Daoy (cell line): ENCODE measurements at regions not wholly inside any gene's neighbourhood (a gene's known extent, or its start where the extent isn't known, plus 50 kb on each side); places are given as distances from the start of the nearest gene placed in this dataset.

Experiments
- DNase-seq: peaks from one replicate; pipeline ENCODE4 v3.0.0-alpha.2; 2015; ENCODE audit warnings: low read depth

GRCh38 chr18:41829647-41830516 lies 125.2 kb upstream of the PIK3C3 start:
- no peak for DNase-seq

DNA sequence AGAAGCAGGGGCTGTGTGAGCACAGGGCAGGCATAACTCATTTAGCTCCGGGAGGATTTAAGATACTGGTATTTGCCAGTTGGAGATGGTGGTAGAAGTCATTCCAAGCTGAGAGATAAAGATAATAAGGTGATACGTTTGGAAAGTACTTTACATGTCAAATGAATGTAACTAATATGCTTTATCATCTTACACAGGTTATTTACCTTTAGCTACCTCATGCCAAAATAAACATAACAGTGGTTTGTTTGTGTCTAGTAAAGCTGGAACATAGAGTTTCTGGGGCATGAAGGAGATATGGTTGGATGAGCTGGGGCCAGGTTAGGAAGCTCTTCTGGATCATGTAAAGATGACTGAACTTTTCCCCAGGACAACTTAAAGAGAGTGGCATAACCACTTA lies 126.9 kb upstream of the PIK3C3 start:
- DNase-seq, result no peak

- DNase-seq, result no peak
Measured at GRCh38 chr18:41820784-41821183, 134.2 kb upstream of the PIK3C3 start.

DNA sequence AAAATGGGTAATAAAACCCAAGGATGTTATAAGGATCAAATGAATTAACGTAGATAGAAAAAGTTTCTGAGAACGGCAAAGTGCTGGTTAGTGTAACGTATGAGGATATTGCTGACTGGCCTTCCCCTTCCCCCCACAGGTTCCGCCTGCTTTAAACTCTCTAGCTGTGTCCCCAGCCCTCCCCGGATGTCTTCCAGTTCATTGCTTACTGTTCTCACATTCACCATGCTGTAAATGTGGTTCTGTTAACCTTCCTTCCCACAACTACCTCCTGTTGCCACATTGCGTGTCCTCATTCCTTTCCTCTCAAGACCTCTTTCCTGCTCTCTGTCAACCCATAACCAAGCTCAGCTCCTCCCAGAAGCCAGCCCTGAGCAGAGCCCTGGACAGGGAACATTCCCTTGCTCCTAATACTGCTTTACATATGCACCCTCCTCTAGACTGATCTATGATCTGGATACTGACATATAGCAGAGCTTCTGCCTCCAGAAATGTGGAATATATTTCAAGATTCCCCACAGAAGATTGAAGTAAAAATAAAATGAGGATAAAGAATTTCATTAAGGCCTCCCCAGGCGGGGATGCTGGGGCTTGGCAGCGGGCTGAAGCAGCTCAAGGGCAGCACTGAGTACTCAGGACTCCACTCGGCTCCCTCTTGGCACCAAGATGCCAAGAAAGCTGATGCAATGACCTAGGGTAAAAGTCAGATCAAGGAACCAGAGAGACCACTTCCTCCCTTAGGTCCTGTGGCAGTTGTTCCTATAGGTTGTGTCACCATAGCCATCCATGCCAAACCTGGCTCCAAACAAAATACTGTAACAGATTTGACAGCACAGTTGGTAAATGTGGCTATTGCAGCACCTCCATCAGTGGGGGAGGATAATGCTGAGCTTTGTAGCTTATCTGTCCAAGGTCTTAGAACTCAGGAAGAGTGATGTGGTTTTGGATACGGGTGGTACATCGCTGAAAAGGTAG lies 136.4 kb upstream of the PIK3C3 start:
- no peak for DNase-seq

GRCh38 chr18:41814651-41815050 lies 140.4 kb upstream of the PIK3C3 start:
- DNase-seq, result no peak

GRCh38 chr18:41809652-41810051 lies 145.4 kb upstream of the PIK3C3 start:
- DNase-seq, result no peak

- DNase-seq, result no peak
Measured at GRCh38 chr18:41805341-41805740, 149.7 kb upstream of the PIK3C3 start.

DNA sequence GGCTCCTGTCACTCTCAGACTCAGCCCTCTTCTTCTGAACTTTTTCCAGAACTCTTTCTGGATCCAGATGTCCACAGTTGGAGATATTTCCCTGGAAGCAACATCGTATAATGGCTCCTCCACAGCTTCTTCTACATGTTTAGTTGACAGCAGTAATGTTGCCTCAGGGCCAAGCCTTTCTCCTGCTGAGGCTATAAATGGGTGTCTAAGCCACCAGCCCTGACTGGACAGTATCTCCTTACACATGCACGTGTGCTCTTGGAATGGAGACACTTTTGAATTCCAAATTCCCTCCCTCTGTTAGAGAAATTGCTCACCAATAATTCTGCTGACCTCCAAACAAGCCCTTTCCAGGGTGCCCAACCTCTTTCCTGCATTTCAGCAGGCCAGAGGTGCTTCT lies 156.2 kb upstream of the PIK3C3 start:
- DNase-seq, result no peak

DNA sequence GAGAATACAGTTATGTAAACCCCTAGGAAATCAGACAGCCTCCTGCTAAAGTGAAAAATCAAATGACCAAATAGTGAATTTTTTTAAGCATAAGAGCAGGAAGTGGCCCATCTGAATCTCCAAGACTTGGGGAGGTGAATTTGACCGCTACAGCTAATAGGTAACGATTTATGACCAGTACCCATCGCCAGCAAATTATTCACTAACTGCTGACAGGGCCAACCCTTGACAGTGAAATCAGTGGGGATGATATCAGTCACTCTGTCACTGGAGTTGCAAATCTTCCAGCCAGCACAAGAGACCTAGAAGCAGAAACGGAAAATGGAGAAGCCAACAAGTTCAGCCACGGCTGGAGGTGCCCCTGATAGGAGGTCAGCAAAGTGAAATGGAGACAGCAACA lies 164.3 kb upstream of the PIK3C3 start:
- DNase-seq, result no peak

DNA sequence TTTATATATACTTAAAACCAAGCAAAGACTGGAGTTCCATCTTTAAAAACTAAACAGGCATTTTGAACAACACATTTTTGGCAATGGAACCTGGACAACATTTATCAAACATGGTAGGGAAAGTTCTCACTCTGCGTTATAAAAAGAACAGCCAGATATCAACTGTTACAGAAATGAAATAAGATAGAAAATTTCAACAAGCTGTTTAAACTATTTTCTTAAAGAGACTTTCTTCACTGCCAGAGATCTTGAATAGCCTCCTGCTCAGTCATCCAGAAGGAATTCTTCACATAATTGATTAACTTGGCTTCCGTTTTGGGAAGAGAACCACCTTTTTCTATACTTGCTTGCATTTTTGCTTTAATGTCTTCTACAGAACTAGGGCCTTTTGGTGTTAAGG lies 166.0 kb upstream of the PIK3C3 start:
- DNase-seq, result no peak

DNA sequence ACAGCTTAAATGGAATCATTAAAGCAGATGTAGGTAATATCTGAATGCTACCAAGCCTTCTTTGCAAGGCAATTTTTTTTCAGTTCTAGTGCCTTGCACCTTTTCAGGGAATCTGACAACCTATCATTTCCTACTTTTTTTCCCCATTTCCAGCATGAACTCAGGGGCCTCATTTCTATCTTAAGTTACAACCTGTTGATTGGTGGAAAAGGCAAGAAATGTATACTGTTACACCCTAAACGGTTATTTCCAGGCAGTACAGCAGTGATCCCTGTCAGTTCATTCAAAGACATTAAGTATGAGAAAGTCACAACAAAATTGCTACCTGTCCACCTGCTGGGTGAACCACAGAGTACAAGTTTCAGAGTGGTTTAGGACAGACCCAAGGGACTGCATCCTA lies 171.2 kb upstream of the PIK3C3 start:
- no peak for DNase-seq

DNA sequence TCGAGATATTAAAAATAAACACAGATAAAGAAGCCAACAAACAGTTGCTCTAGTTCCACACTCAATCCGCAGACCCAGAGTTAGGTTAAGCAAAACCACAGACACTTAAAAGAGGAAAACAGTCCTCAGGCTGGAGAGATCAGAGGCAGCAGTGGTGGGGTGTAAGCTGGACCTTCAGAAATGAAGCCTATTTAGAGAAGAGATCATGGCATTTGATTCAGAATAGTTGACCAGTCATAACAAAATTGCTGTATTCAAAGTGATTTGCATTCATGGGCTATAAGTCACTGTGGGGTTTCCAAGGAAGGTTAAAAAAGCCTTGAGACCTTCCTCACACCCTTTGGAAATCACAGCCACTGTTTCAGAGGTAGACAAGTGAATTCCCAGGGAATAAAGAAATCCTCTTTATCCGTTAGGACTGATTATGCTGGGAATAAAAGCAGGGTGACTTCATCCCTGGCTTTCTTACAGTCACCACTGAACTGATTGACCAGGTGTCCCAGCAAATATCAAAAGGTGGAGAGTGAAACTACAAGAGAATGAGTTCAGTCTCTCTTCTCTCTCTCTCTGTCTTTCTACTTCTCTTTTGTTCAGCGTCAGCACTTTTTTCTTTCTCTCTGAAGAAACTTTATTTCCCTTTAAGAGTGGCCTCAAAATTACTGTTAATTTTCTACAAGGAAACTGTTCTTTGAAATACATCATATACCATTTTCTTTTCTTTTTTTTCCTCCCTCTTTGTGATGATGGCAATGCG lies 171.8 kb upstream of the PIK3C3 start:
- DNase-seq, result no peak

DNA sequence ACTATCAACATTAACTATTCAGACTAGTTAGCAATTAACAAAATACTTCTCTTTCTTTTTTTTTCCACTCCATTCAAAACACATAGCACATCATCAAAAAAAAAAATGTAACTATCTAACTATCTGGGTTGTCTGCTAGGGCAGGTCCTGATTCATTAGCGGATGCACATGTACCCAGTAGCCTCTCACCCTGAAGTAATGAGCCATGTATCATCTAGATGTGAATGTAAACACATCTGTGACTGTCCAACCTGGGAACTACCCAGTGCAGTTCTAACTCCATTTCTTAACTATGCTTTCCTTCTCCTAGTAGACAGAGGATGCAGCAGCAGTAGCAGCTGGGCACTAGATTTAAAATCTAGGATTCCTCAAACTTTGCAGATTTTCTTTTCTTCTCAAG lies 183.1 kb upstream of the PIK3C3 start:
- DNase-seq, result no peak

GRCh38 chr18:41769265-41769664 lies 185.8 kb upstream of the PIK3C3 start:
- no peak for DNase-seq

- DNase-seq, result no peak
Measured at GRCh38 chr18:41768467-41768866, 186.6 kb upstream of the PIK3C3 start.

DNA sequence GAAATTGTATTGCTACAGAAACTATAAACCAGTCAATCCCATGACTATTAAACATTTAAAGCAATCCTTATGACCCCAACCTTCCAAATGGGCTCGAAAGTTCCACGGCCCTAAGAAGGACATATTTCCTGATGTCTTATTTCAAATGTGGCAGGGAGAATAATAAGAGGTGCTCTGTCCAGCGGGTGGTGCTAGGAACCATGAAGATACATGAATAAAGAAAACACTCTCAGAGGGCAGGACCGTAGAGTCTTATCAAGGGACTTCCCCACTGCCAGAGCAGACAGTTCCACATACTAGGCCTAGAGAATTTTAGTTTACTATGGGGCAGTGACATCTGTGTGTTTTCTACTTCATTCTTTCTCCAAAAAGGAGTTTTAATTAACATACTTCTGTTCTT lies 187.1 kb upstream of the PIK3C3 start:
- DNase-seq, result no peak

DNA sequence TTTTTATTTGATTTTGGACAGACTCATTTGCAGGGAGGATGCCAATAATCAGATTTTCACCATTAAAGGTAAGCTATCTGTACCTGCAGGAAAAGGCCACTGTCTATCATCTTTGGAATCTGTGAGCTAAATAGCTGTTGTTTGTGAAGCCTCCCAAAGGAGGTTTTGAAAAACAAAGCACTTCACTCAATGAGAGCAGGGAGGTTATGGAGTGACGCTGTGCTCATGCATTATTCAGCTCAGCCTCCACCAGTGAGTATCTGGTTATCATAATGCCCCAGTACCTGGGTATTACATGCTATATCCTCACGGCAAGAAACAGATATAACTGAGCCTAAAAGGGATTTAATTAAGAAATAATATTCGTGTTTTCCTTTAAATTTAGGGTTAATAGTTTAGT lies 189.6 kb upstream of the PIK3C3 start:
- no peak for DNase-seq

- DNase-seq, result no peak
Measured at GRCh38 chr18:41763361-41763760, 191.7 kb upstream of the PIK3C3 start.

DNA sequence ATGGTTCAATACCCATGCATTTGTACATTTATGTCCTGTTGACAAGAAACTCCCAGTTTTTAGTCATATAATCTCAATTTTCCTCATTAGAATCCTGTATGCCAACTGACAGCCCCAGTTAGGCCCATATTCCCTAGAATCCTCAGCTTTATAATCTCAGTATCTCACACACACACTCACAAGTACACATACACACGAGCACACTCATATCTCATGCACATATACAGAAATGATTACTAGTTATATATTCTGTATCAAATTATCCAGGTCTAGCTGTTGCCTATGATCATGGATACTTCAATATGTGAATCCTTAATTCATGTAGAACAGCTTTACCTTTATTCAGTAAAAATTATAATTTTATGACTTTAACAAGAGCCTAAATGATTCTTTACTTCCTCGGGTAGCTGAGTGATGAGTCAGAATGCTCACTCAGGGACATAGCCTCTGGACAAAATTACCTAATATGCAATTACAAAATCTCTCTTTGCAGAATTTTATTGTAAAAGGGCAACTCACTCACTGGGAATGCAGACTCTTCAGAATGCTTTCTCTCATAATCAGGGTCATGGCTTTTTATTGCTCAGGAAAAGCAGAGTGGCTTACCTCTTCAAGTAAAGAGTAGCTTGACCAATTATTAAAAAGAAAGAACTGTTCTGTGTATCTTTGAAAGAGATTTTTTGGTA lies 193.6 kb upstream of the PIK3C3 start:
- no peak for DNase-seq

GRCh38 chr18:41758534-41758933 lies 196.5 kb upstream of the PIK3C3 start:
- DNase-seq, result no peak

DNA sequence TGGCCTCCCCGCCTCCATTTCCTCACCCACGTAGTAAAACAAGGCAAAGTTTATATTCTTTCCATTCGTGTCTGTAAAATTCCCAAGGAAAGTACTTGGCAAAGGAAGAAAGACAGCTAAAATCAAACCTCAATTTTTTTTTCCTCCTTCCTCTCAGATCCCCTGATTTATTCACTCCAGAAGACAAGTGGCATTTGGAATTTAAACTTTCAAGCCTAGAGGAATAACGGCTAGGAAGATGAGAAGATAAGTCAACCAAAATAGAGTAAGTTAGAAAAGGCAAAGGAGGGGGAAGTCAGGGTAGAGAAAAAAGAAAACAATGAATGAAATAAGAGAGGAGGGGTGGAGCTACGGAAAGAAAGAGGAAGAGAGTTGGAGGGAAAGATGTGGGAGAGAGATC lies 198.9 kb upstream of the PIK3C3 start:
- DNase-seq, result no peak

DNA sequence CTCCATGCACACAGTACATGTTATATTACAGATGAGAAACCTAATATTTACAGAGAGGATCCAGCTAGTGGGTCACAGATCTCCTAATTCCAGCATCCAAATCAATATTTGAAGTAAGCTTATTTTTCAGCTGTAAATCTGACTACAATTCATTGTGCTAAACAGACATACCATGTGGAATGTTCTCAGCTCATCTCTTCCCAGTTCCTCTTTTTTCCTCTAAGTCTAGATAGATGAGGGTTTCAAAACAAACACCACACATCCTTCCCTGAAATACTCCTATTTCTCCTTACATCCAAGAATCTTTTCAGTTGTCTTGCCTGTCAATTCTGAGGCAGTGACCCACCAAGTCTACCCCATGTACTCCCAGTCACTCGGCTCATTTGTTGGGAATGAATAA lies 200.7 kb upstream of the PIK3C3 start:
- no peak for DNase-seq
